H9 (cell line): ENCODE measurements at regions not wholly inside any gene's neighbourhood (a gene's known extent, or its start where the extent isn't known, plus 50 kb on each side); places are given as distances from the start of the nearest gene placed in this dataset.

Experiments
- DNase-seq: peaks from one replicate; pipeline ENCODE4 v3.0.0-alpha.2; 2017
- H2AFZ ChIP-seq: one replicate; pipeline ENCODE4 v1.6.1; 2013; ENCODE audit warnings: mild to moderate bottlenecking, low read length, control low read depth, moderate library complexity
- H2AK5ac ChIP-seq: 2 replicates; pipeline ENCODE4 v1.6.1; 2013; ENCODE audit warnings: low read length, control low read depth, mixed read lengths; ENCODE audit not compliant: insufficient read length
- H2BK120ac ChIP-seq: one replicate; pipeline ENCODE4 v1.6.1; 2013; ENCODE audit warnings: low read depth, mild to moderate bottlenecking, low read length, control low read depth, inconsistent platforms; ENCODE audit not compliant: poor library complexity, severe bottlenecking
- H2BK12ac ChIP-seq: 2 replicates; pipeline ENCODE4 v1.6.1; 2013; ENCODE audit warnings: low read length, control low read depth, mixed read lengths, low read depth; ENCODE audit not compliant: insufficient read length
- H2BK15ac ChIP-seq: 2 replicates; pipeline ENCODE4 v1.6.1; 2013; ENCODE audit warnings: low read depth, low read length, control low read depth
- H2BK20ac ChIP-seq: one replicate; pipeline ENCODE4 v1.6.1; 2013; ENCODE audit warnings: low read depth, mild to moderate bottlenecking, low read length, control low read depth, inconsistent platforms; ENCODE audit not compliant: poor library complexity, severe bottlenecking
- H2BK5ac ChIP-seq: 2 replicates; pipeline ENCODE4 v1.6.1; 2013; ENCODE audit warnings: low read length, control low read depth, mixed read lengths; ENCODE audit not compliant: insufficient read length
- H3K14ac ChIP-seq: 2 replicates; pipeline ENCODE4 v1.6.1; 2013; ENCODE audit warnings: low read length, control low read depth; ENCODE audit not compliant: insufficient read depth
- H3K18ac ChIP-seq: 2 replicates; pipeline ENCODE4 v1.6.1; 2013; ENCODE audit warnings: low read depth, mild to moderate bottlenecking, mixed read lengths, low read length, control low read depth; ENCODE audit not compliant: insufficient read length
- H3K23ac ChIP-seq: 2 replicates; pipeline ENCODE4 v1.6.1; 2013; ENCODE audit warnings: low read length, control low read depth, mixed read lengths, low read depth; ENCODE audit not compliant: insufficient read length
- H3K23me2 ChIP-seq: 2 replicates; pipeline ENCODE4 v1.6.1; 2013; ENCODE audit warnings: low read depth, mild to moderate bottlenecking, mixed read lengths, low read length, control low read depth; ENCODE audit not compliant: insufficient read length, poor library complexity, severe bottlenecking
- H3K27ac ChIP-seq: 2 replicates; pipeline ENCODE4 v1.5.1; 2013; ENCODE audit warnings: low read length, control low read depth, mixed read lengths, low read depth; ENCODE audit not compliant: insufficient read length
- H3K27me3 ChIP-seq: 2 replicates; pipeline ENCODE4 v1.6.1; 2013; ENCODE audit warnings: low read length, control low read depth, inconsistent platforms; ENCODE audit not compliant: insufficient read depth
- H3K4ac ChIP-seq: 2 replicates; pipeline ENCODE4 v1.6.1; 2013; ENCODE audit warnings: low read depth, mild to moderate bottlenecking, control low read depth, inconsistent platforms, low read length, moderate library complexity
- H3K4me1 ChIP-seq: 2 replicates; pipeline ENCODE4 v1.6.1; 2013; ENCODE audit warnings: low read length, control low read depth, inconsistent platforms; ENCODE audit not compliant: insufficient read depth
- H3K4me2 ChIP-seq: 2 replicates; pipeline ENCODE4 v1.6.1; 2013; ENCODE audit warnings: low read length, control low read depth, mixed read lengths; ENCODE audit not compliant: insufficient read length, insufficient read depth
- H3K56ac ChIP-seq: 2 replicates; pipeline ENCODE4 v1.6.1; 2013; ENCODE audit warnings: low read depth, mild to moderate bottlenecking, mixed read lengths, low read length, control low read depth; ENCODE audit not compliant: insufficient read length
- H3K79me1 ChIP-seq: 2 replicates; pipeline ENCODE4 v1.6.1; 2013; ENCODE audit warnings: low read depth, mild to moderate bottlenecking, moderate library complexity, low read length, control low read depth, inconsistent platforms; ENCODE audit not compliant: insufficient read depth, poor library complexity, severe bottlenecking
- H3K79me2 ChIP-seq: 2 replicates; pipeline ENCODE4 v1.6.1; 2013; ENCODE audit warnings: low read length, control low read depth, inconsistent platforms; ENCODE audit not compliant: insufficient read depth
- H3K9ac ChIP-seq: 2 replicates; pipeline ENCODE4 v1.6.1; 2013; ENCODE audit warnings: low read length, control low read depth, mixed read lengths; ENCODE audit not compliant: insufficient read length; ENCODE audit errors: extremely low read depth
- H3K9me3 ChIP-seq: one replicate; pipeline ENCODE4 v1.6.1; 2013; ENCODE audit warnings: low read depth, low read length, inconsistent platforms; ENCODE audit not compliant: control insufficient read depth
- H3T11ph ChIP-seq: one replicate; pipeline ENCODE4 v1.6.1; 2013; ENCODE audit warnings: mild to moderate bottlenecking, low read length, control low read depth, inconsistent platforms
- H4K20me1 ChIP-seq: one replicate; pipeline ENCODE4 v1.6.1; 2013; ENCODE audit not compliant: control insufficient read depth, insufficient read length, insufficient read depth
- H4K5ac ChIP-seq: 2 replicates; pipeline ENCODE4 v1.6.1; 2013; ENCODE audit warnings: low read depth, mild to moderate bottlenecking, mixed read lengths, low read length, control low read depth; ENCODE audit not compliant: insufficient read length
- H4K8ac ChIP-seq: replicated peaks from 2 replicates; pipeline ENCODE4 v1.6.1; 2013; ENCODE audit warnings: low read length, control low read depth, mixed read lengths, low read depth; ENCODE audit not compliant: insufficient read length
- H4K91ac ChIP-seq: 2 replicates; pipeline ENCODE4 v1.6.1; 2013; ENCODE audit warnings: low read depth, mild to moderate bottlenecking, moderate library complexity, mixed read lengths, low read length, control low read depth; ENCODE audit not compliant: insufficient read length
- H3K27ac Mint-ChIP-seq, 3 experiments: 2 replicates in 2 of 3; 3 replicates in 1 of 3; pipeline ENCODE4 v1.8.0; 2020 to 2021; ENCODE audit warnings: mixed read lengths in 3 of 3, mild to moderate bottlenecking in 1 of 3, moderate library complexity in 1 of 3
- H3K27me3 Mint-ChIP-seq: 2 replicates; pipeline ENCODE4 v1.8.0; 2021; ENCODE audit warnings: low read depth, mild to moderate bottlenecking, moderate library complexity, mixed read lengths
- H3K36me3 Mint-ChIP-seq, 3 experiments: 2 replicates in 2 of 3; 3 replicates in 1 of 3; pipeline ENCODE4 v1.8.0; 2020 to 2021; ENCODE audit warnings: low read depth in 3 of 3, mixed read lengths in 3 of 3; ENCODE audit not compliant: insufficient read depth in 1 of 3
- H3K4me1 Mint-ChIP-seq, 2 experiments: 2 replicates each; pipeline ENCODE4 v1.8.0; 2020; ENCODE audit warnings: mixed read lengths in 2 of 2
- H3K4me3 Mint-ChIP-seq, 2 experiments: 2 replicates in 1 of 2; 3 replicates in 1 of 2; pipeline ENCODE4 v1.8.0; 2020 to 2021; ENCODE audit warnings: mild to moderate bottlenecking in 2 of 2, mixed read lengths in 2 of 2, moderate library complexity in 1 of 2
- H3K9me3 Mint-ChIP-seq, 2 experiments: 2 replicates in 1 of 2; 3 replicates in 1 of 2; pipeline ENCODE4 v1.8.0; 2020; ENCODE audit warnings: mild to moderate bottlenecking in 2 of 2, mixed read lengths in 2 of 2, moderate library complexity in 1 of 2
- CTCF ChIP-seq: fragments of 200-600 bp; sonication (generic); conservative IDR thresholded peaks from 3 replicates; pipeline ENCODE4 v1.8.0; 2021; ENCODE audit warnings: antibody characterized with exemption, mild to moderate bottlenecking
- WGBS: extraction: QIAGEN DNeasy Blood & Tissue Kit; methylation state at CpG from one replicate; pipeline ENCODE4 v1.1.7; 2013; ENCODE audit warnings: missing lambda C conversion rate, low lambda C conversion rate, mixed read lengths; ENCODE audit not compliant: insufficient read length; ENCODE audit errors: extremely low coverage; 5-methylcytosine and 5-hydroxymethylcytosine counted together

- no peak overlapping the region for H3K27ac Mint-ChIP-seq
- Histone ChIP-seq H4K20me1 (no peaks in the 10 kb centered on the region), H3K4me1 (no peaks in the 10 kb centered on the region), H3K27me3 (no peaks in the 10 kb centered on the region), H3K18ac (no peak overlapping the region), H3K14ac (no peak overlapping the region), H3K79me1 (no peaks in the 10 kb centered on the region), H3K23me2 (no peaks in the 10 kb centered on the region), H3K79me2 (no peaks in the 10 kb centered on the region), H3K9ac (no peak overlapping the region), H2BK120ac (no peak overlapping the region), H3T11ph (no peak overlapping the region), H2BK5ac (no peak overlapping the region), H3K9me3 (no peaks in the 10 kb centered on the region), H3K4ac (no peak overlapping the region), H3K56ac (no peak overlapping the region), H2BK15ac (no peak overlapping the region), H4K8ac (no peak overlapping the region), H2BK12ac (no peak overlapping the region), H2AFZ (no peak overlapping the region), H4K5ac (no peak overlapping the region), H2AK5ac (no peak overlapping the region), H3K23ac (no peak overlapping the region), H3K4me2 (no peak overlapping the region), H4K91ac (no peak overlapping the region), H2BK20ac (no peak overlapping the region), H3K27ac (no peak overlapping the region)
- no peaks in the 10 kb centered on the region for H3K36me3 Mint-ChIP-seq
- H3K4me1 Mint-ChIP-seq: no peaks in the 10 kb centered on the region
- H3K4me3 Mint-ChIP-seq: no peak overlapping the region
- no peaks in the 10 kb centered on the region for H3K9me3 Mint-ChIP-seq
- no peak for TF ChIP-seq CTCF
- no CpG with 5 or more reads among the region's 6 CpGs for WGBS
- no peak for DNase-seq
- no peaks in the 10 kb centered on the region; the same call in 1 of the 2 replicates for H3K27me3 Mint-ChIP-seq
Measured at GRCh38 chr12:93137656-93138612, 208.8 kb upstream of the EEA1 start.
